CD8-positive, alpha-beta memory T cell (primary cell): ENCODE measurements at regions not wholly inside any gene's neighbourhood (a gene's known extent, or its start where the extent isn't known, plus 50 kb on each side); places are given as distances from the start of the nearest gene placed in this dataset.

ENCODE experiments used
- CTCF ChIA-PET: fragments of 350-600 bp; sonication (Branson Sonifier 250); formaldehyde crosslinking; loops from one replicate; lab custom pipeline; 2021; ENCODE audit warnings: antibody characterized with exemption; lab: Charles Lee
- POLR2A ChIA-PET: fragments of 350-600 bp; sonication (Branson Sonifier 250); formaldehyde crosslinking; loops from one replicate; lab custom pipeline; 2021; ENCODE audit warnings: antibody characterized with exemption; lab: Charles Lee
- DNase-seq, 5 donors: peaks; one replicate each; pipeline versions ENCODE4 v3.0.0 to v3.0.0-alpha.2; 2020 to 2022; ENCODE audit warnings: mixed read lengths in 1 of 5
- H3K27ac ChIP-seq: one replicate; pipeline ENCODE4 v1.7.0; 2013; ENCODE audit warnings: low read depth, mild to moderate bottlenecking, low read length, moderate library complexity
- H3K27me3 ChIP-seq: 2 replicates; pipeline ENCODE4 v1.7.0; 2013; ENCODE audit warnings: low read length, mild to moderate bottlenecking; ENCODE audit not compliant: insufficient read depth, poor library complexity, severe bottlenecking
- H3K36me3 ChIP-seq: 2 replicates; pipeline ENCODE4 v1.7.0; 2013; ENCODE audit warnings: mild to moderate bottlenecking, low read length, moderate library complexity; ENCODE audit not compliant: insufficient read depth
- H3K4me1 ChIP-seq: 2 replicates; pipeline ENCODE4 v1.7.0; 2013; ENCODE audit warnings: mild to moderate bottlenecking, low read length, moderate library complexity; ENCODE audit not compliant: insufficient read depth
- H3K4me3 ChIP-seq: 2 replicates; pipeline ENCODE4 v1.7.0; 2013; ENCODE audit warnings: mild to moderate bottlenecking, low read length
- H3K9me3 ChIP-seq: 2 replicates; pipeline ENCODE4 v1.7.0; 2013; ENCODE audit warnings: mild to moderate bottlenecking, low read length
- H3K27ac Mint-ChIP-seq, 8 donors: one replicate each; pipeline ENCODE4 v1.8.0; 2020 to 2021; ENCODE audit warnings: mixed read lengths in 8 of 8, mild to moderate bottlenecking in 6 of 8, inconsistent platforms in 3 of 8, moderate library complexity in 3 of 8
- H3K27me3 Mint-ChIP-seq, 2 donors: one replicate each; pipeline ENCODE4 v1.8.0; 2020 to 2021; ENCODE audit warnings: mixed read lengths in 2 of 2, mild to moderate bottlenecking in 1 of 2, moderate library complexity in 1 of 2
- H3K36me3 Mint-ChIP-seq, 3 donors: one replicate each; pipeline ENCODE4 v1.8.0; 2020 to 2021; ENCODE audit warnings: mixed read lengths in 3 of 3, inconsistent platforms in 1 of 3, mild to moderate bottlenecking in 1 of 3
- H3K4me1 Mint-ChIP-seq, 3 donors: one replicate each; pipeline ENCODE4 v1.8.0; 2020 to 2021; ENCODE audit warnings: mixed read lengths in 3 of 3, inconsistent platforms in 1 of 3, mild to moderate bottlenecking in 1 of 3
- H3K4me3 Mint-ChIP-seq, 7 donors: one replicate each; pipeline ENCODE4 v1.8.0; 2020 to 2021; ENCODE audit warnings: mixed read lengths in 7 of 7, mild to moderate bottlenecking in 6 of 7, moderate library complexity in 4 of 7, inconsistent platforms in 2 of 7
- H3K9me3 Mint-ChIP-seq, 5 donors: one replicate each; pipeline ENCODE4 v1.8.0; 2020 to 2022; ENCODE audit warnings: mixed read lengths in 5 of 5, mild to moderate bottlenecking in 3 of 5, moderate library complexity in 2 of 5, inconsistent platforms in 1 of 5

- no peaks in the 10 kb centered on the region for H3K4me1 ChIP-seq
- no peaks in the 10 kb centered on the region for H3K4me1 Mint-ChIP-seq
- ChIA-PET CTCF (no interaction called here), POLR2A (no interaction called here)
- no peaks in the 10 kb centered on the region for H3K9me3 ChIP-seq
- H3K9me3 Mint-ChIP-seq, result peaks cover 1 to 11% (median 6%) of the 10 kb centered on the region in 5 donors
- H3K27ac Mint-ChIP-seq, result no peak overlapping the region
- H3K36me3 ChIP-seq, result no peaks in the 10 kb centered on the region
- DNase-seq, result no peak
- H3K4me3 Mint-ChIP-seq, result no peak overlapping the region
- H3K27me3 ChIP-seq, result no peaks in the 10 kb centered on the region
- no peak overlapping the region for H3K27ac ChIP-seq
- no peak overlapping the region for H3K4me3 ChIP-seq
- H3K36me3 Mint-ChIP-seq, result no peaks in the 10 kb centered on the region
- H3K27me3 Mint-ChIP-seq, result no peaks in the 10 kb centered on the region
Measured at GRCh38 chr13:64054321-64054720, 2638.7 kb upstream of the PCDH20 start.

GRCh38 chr13:64052521-64052920 is 2636.9 kb upstream of the PCDH20 start:
- H3K27me3 ChIP-seq, result no peaks in the 10 kb centered on the region
- ChIA-PET CTCF (no interaction called here), POLR2A (no interaction called here)
- H3K9me3 ChIP-seq, result no peaks in the 10 kb centered on the region
- H3K27me3 Mint-ChIP-seq, result no peaks in the 10 kb centered on the region
- no peaks in the 10 kb centered on the region for H3K36me3 ChIP-seq
- H3K4me1 ChIP-seq, result no peaks in the 10 kb centered on the region
- H3K4me3 Mint-ChIP-seq, result no peak overlapping the region
- no peak overlapping the region for H3K4me3 ChIP-seq
- no peak overlapping the region for H3K27ac Mint-ChIP-seq
- no peaks in the 10 kb centered on the region for H3K4me1 Mint-ChIP-seq
- peaks cover 0 to 11% (median 6%) of the 10 kb centered on the region in 5 donors for H3K9me3 Mint-ChIP-seq
- no peaks in the 10 kb centered on the region for H3K36me3 Mint-ChIP-seq
- DNase-seq, result no peak
- H3K27ac ChIP-seq, result no peak overlapping the region

DNA sequence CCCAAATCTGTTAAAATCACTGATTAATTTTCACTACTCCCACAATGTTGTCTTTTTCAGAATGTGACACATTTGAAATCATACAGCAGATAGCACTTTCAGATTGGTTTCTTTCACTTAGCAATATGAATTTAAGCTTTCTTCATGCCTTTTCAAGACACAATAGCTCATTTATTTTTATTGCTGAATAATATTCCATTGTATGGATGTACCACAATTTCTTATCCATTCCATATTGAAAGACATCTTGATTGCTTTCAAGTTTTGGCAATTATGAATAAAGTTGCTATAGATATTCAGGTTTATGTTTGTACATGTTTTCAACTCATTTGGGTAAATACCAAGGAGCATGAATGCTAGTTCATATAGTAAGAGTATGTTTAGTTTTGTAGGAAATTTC is 2635.6 kb upstream of the PCDH20 start:
- ChIA-PET CTCF (no interaction called here), POLR2A (no interaction called here)
- no peak overlapping the region for H3K27ac ChIP-seq
- H3K4me3 ChIP-seq, result no peak overlapping the region
- no peaks in the 10 kb centered on the region for H3K9me3 ChIP-seq
- no peak for DNase-seq
- Mint-ChIP-seq H3K27me3 (no peaks in the 10 kb centered on the region), H3K9me3 (peaks cover 0 to 11% (median 7%) of the 10 kb centered on the region in 5 donors), H3K36me3 (no peaks in the 10 kb centered on the region), H3K27ac (no peak overlapping the region), H3K4me3 (no peak overlapping the region), H3K4me1 (no peaks in the 10 kb centered on the region)
- no peaks in the 10 kb centered on the region for H3K27me3 ChIP-seq
- no peaks in the 10 kb centered on the region for H3K36me3 ChIP-seq
- H3K4me1 ChIP-seq, result no peaks in the 10 kb centered on the region

GRCh38 chr13:64041296-64041695 is 2625.6 kb upstream of the PCDH20 start:
- H3K27ac Mint-ChIP-seq, result no peak overlapping the region
- H3K36me3 Mint-ChIP-seq, result no peaks in the 10 kb centered on the region
- H3K4me1 Mint-ChIP-seq, result no peaks in the 10 kb centered on the region
- no peak overlapping the region for H3K4me3 Mint-ChIP-seq
- DNase-seq, result no peak
- ChIA-PET POLR2A (no interaction called here), CTCF (no interaction called here)
- Histone ChIP-seq H3K27me3 (no peaks in the 10 kb centered on the region), H3K4me1 (no peaks in the 10 kb centered on the region), H3K9me3 (no peaks in the 10 kb centered on the region), H3K4me3 (no peak overlapping the region), H3K36me3 (no peaks in the 10 kb centered on the region), H3K27ac (no peak overlapping the region)
- peaks cover 0 to 14% (median 6%) of the 10 kb centered on the region in 5 donors for H3K9me3 Mint-ChIP-seq
- H3K27me3 Mint-ChIP-seq, result no peaks in the 10 kb centered on the region

- H3K4me3 ChIP-seq, result no peak overlapping the region
- Mint-ChIP-seq H3K4me1 (no peaks in the 10 kb centered on the region), H3K27me3 (no peaks in the 10 kb centered on the region), H3K36me3 (no peaks in the 10 kb centered on the region), H3K9me3 (peaks cover 1 to 16% (median 4%) of the 10 kb centered on the region in 5 donors), H3K27ac (no peak overlapping the region), H3K4me3 (no peak overlapping the region)
- DNase-seq, result no peak
- no peaks in the 10 kb centered on the region for H3K9me3 ChIP-seq
- ChIA-PET POLR2A (no interaction called here), CTCF (no interaction called here)
- H3K36me3 ChIP-seq, result no peaks in the 10 kb centered on the region
- H3K27ac ChIP-seq, result no peak overlapping the region
- H3K27me3 ChIP-seq, result no peaks in the 10 kb centered on the region
- no peaks in the 10 kb centered on the region for H3K4me1 ChIP-seq
Measured at GRCh38 chr13:64033921-64034320, 2618.3 kb upstream of the PCDH20 start.

- POLR2A ChIA-PET, result no interaction called here
- Mint-ChIP-seq H3K27me3 (no peaks in the 10 kb centered on the region), H3K36me3 (peaks cover 0 to 2% (median 0%) of the 10 kb centered on the region in 3 donors), H3K4me1 (no peaks in the 10 kb centered on the region), H3K27ac (no peak overlapping the region), H3K9me3 (peaks cover 2 to 24% (median 4%) of the 10 kb centered on the region in 5 donors), H3K4me3 (no peak overlapping the region)
- H3K36me3 ChIP-seq, result no peaks in the 10 kb centered on the region
- H3K4me1 ChIP-seq, result no peaks in the 10 kb centered on the region
- no peaks in the 10 kb centered on the region for H3K9me3 ChIP-seq
- CTCF ChIA-PET, result no interaction called here
- no peak overlapping the region for H3K4me3 ChIP-seq
- DNase-seq, result no peak
- no peaks in the 10 kb centered on the region for H3K27me3 ChIP-seq
- no peak overlapping the region for H3K27ac ChIP-seq
Measured at GRCh38 chr13:64029343-64030093, 2613.9 kb upstream of the PCDH20 start.

- ChIA-PET POLR2A (no interaction called here), CTCF (no interaction called here)
- H3K9me3 Mint-ChIP-seq, result peaks cover 2 to 21% (median 4%) of the 10 kb centered on the region in 5 donors
- H3K36me3 Mint-ChIP-seq, result peaks cover 0 to 2% (median 0%) of the 10 kb centered on the region in 3 donors
- Histone ChIP-seq H3K4me1 (no peaks in the 10 kb centered on the region), H3K4me3 (no peak overlapping the region), H3K36me3 (no peaks in the 10 kb centered on the region), H3K9me3 (no peaks in the 10 kb centered on the region), H3K27ac (no peak overlapping the region), H3K27me3 (no peaks in the 10 kb centered on the region)
- H3K4me1 Mint-ChIP-seq, result no peaks in the 10 kb centered on the region
- no peak for DNase-seq
- no peak overlapping the region for H3K27ac Mint-ChIP-seq
- no peaks in the 10 kb centered on the region for H3K27me3 Mint-ChIP-seq
- no peak overlapping the region for H3K4me3 Mint-ChIP-seq
Measured at GRCh38 chr13:64028551-64028950, 2612.9 kb upstream of the PCDH20 start.

DNA sequence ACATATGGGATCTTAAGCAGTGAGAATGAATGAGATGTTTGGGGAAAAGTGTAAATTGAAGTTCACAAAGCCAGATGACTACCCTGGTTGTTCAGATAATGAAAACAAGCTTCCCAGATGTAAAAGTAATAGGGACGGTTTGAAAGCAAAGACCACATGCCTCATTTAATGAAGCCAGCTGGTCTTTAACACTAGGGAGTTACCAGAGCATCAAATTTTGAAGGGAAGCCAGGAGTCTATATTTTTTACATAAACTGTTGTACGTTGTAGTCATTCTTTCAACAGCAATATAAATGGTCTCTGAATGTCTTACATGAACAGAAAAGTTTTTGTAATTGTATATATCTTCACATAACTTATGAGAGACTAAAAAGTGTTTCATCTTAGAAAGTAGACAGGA is 2604.5 kb upstream of the PCDH20 start:
- H3K27me3 ChIP-seq, result no peaks in the 10 kb centered on the region
- POLR2A ChIA-PET, result no interaction called here

More for the DNA sequence above, 2604.5 kb upstream of the PCDH20 start:
- no peak overlapping the region for H3K4me3 ChIP-seq
- no peaks in the 10 kb centered on the region for H3K4me1 Mint-ChIP-seq
- H3K27me3 Mint-ChIP-seq, result no peaks in the 10 kb centered on the region
- no peaks in the 10 kb centered on the region for H3K36me3 ChIP-seq
- no peaks in the 10 kb centered on the region for H3K4me1 ChIP-seq
- H3K36me3 Mint-ChIP-seq, result peaks cover 0 to 1% (median 0%) of the 10 kb centered on the region in 3 donors
- no peak overlapping the region for H3K4me3 Mint-ChIP-seq
- no peak overlapping the region for H3K27ac ChIP-seq
- no peak for DNase-seq
- CTCF ChIA-PET, result no interaction called here
- no peak overlapping the region for H3K27ac Mint-ChIP-seq
- H3K9me3 ChIP-seq, result no peaks in the 10 kb centered on the region
- H3K9me3 Mint-ChIP-seq, result peaks cover 0 to 47% (median 4%) of the 10 kb centered on the region in 5 donors
